ENCODE measurements at regions not wholly inside any gene's neighbourhood (a gene's known extent, or its start where the extent isn't known, plus 50 kb on each side); places are given as distances from the start of the nearest gene placed in this dataset.

GRCh38 chr18:44495151-44495550 is 185.5 kb upstream of the SETBP1 start:
- Histone ChIP-seq H3K9me3 (no peaks in the 10 kb centered on the region), H3K27ac (no peak overlapping the region), H3K4me3 (no peak overlapping the region), H3K36me3 (no peaks in the 10 kb centered on the region), H3K27me3 (no peaks in the 10 kb centered on the region), H3K4me1 (no peaks in the 10 kb centered on the region)
- intact Hi-C loops (cut with DNase I; ENCODE audit: low total_unique reads): no loop called here
- 88 to 93% (median 92%) methylated on average over 5 of the region's 5 CpGs for WGBS, 5 donors
- DNase-seq: no peak
- no peak for TF ChIP-seq POLR2A (IDR thresholded peaks at IDR 0.05)

- Histone ChIP-seq H3K9me3 (no peaks in the 10 kb centered on the region), H3K4me1 (no peaks in the 10 kb centered on the region), H3K36me3 (no peaks in the 10 kb centered on the region), H3K4me3 (no peak overlapping the region), H3K27ac (no peak overlapping the region), H3K27me3 (no peaks in the 10 kb centered on the region)
- DNase-seq: no peak
- 70 to 82% (median 76%) methylated on average over 3 of the region's 3 CpGs for whole genome bisulfite sequencing, 5 donors
- TF ChIP-seq EP300 (IDR thresholded peaks at IDR 0.05) (no peak), POLR2AphosphoS5 (IDR thresholded peaks at IDR 0.05) (no peak), POLR2A (IDR thresholded peaks at IDR 0.05) (no peak)
- TF ChIP-seq, protein P1, sequence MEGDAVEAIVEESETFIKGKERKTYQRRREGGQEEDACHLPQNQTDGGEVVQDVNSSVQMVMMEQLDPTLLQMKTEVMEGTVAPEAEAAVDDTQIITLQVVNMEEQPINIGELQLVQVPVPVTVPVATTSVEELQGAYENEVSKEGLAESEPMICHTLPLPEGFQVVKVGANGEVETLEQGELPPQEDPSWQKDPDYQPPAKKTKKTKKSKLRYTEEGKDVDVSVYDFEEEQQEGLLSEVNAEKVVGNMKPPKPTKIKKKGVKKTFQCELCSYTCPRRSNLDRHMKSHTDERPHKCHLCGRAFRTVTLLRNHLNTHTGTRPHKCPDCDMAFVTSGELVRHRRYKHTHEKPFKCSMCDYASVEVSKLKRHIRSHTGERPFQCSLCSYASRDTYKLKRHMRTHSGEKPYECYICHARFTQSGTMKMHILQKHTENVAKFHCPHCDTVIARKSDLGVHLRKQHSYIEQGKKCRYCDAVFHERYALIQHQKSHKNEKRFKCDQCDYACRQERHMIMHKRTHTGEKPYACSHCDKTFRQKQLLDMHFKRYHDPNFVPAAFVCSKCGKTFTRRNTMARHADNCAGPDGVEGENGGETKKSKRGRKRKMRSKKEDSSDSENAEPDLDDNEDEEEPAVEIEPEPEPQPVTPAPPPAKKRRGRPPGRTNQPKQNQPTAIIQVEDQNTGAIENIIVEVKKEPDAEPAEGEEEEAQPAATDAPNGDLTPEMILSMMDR (IDR thresholded peaks at IDR 0.05): no peak
- intact Hi-C loops (cut with DNase I; ENCODE audit: low total_unique reads): no loop called here
Measured at GRCh38 chr18:44497311-44497710, 183.4 kb upstream of the SETBP1 start.

- DNase-seq: peak in 1 of 2 donors; percentile 37
- Histone ChIP-seq H3K4me1 (no peaks in the 10 kb centered on the region), H3K27ac (no peak overlapping the region), H3K36me3 (no peaks in the 10 kb centered on the region), H3K27me3 (no peaks in the 10 kb centered on the region), H3K9me3 (no peaks in the 10 kb centered on the region), H3K4me3 (no peak overlapping the region)
- TF ChIP-seq POLR2AphosphoS5 (IDR thresholded peaks at IDR 0.05) (peak in 1 of 3 donors; percentile 18), POLR2A (IDR thresholded peaks at IDR 0.05) (no peak)
- WGBS, 5 donors: 69 to 89% (median 88%) methylated on average over 3 of the region's 3 CpGs
- intact Hi-C loops (cut with DNase I; ENCODE audit: low total_unique reads): no loop called here
Measured at GRCh38 chr18:44497757-44498490, 182.8 kb upstream of the SETBP1 start.

DNA sequence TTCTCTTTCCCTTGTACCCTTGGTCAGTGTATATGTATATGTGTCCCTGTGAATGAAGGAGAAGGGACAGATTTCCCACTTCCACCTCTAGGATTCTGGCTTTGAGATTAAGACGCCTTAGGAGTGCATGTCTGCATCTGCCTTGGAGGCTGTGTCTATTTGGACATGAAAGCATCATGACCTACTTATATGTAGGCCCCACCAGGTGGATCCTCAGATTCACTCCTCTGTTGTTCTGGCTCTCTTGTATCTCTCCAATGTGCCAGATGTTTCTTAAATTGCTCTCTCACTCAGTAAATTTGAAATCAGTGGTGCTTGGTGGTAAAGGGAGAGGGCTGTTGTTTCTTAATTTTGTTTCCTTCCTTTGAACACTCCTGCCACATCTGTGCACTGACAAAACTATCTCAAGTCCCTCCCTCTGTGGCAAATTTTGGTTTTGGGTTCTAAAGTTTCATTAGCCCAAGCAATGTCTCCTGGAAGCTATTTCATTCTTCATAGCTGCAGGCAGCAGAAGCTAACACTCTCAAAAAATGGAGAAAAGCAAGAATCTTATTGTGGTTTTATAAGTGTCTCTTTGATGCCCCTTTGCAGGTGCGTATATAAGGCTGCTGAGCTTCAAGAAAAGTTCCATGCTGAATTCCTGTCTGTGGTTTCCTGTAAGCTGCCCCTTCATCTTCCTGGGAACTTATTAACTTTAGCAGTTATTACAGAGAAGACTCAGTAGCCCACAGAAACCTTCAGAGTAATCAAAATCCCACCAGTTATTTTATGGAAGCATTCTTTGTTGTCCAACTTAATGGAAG is 179.7 kb upstream of the SETBP1 start:
- Histone ChIP-seq H3K27me3 (no peaks in the 10 kb centered on the region), H3K36me3 (no peaks in the 10 kb centered on the region), H3K9me3 (no peaks in the 10 kb centered on the region), H3K4me3 (no peak overlapping the region), H3K27ac (no peak overlapping the region), H3K4me1 (no peaks in the 10 kb centered on the region)
- no peak for DNase-seq
- intact Hi-C loops (cut with DNase I; ENCODE audit: low total_unique reads): no loop called here
- 70 to 80% (median 77%) methylated on average over 2 of the region's 2 CpGs for WGBS, 5 donors
- TF ChIP-seq, protein P1 (IDR thresholded peaks at IDR 0.05): no peak
- no peak for TF ChIP-seq POLR2A (IDR thresholded peaks at IDR 0.05)
- no peak for TF ChIP-seq POLR2AphosphoS5 (IDR thresholded peaks at IDR 0.05)
- TF ChIP-seq EP300 (IDR thresholded peaks at IDR 0.05): no peak

GRCh38 chr18:44502221-44502620 is 178.5 kb upstream of the SETBP1 start:
- H3K4me3 ChIP-seq: no peak overlapping the region
- no peak for DNase-seq
- no peak for TF ChIP-seq POLR2A (IDR thresholded peaks at IDR 0.05)
- H3K27me3 ChIP-seq: no peaks in the 10 kb centered on the region
- intact Hi-C loops (cut with DNase I; ENCODE audit: low total_unique reads): no loop called here
- 57 to 75% (median 68%) methylated on average over 1 of the region's 1 CpG for WGBS, 5 donors
- no peaks in the 10 kb centered on the region for H3K9me3 ChIP-seq
- H3K36me3 ChIP-seq: no peaks in the 10 kb centered on the region
- H3K27ac ChIP-seq: no peak overlapping the region
- no peaks in the 10 kb centered on the region for H3K4me1 ChIP-seq

- H3K4me1 ChIP-seq: no peaks in the 10 kb centered on the region
- TF ChIP-seq POLR2A (IDR thresholded peaks at IDR 0.05): no peak
- no peak for TF ChIP-seq POLR2AphosphoS5 (IDR thresholded peaks at IDR 0.05)
- no peak for TF ChIP-seq EP300 (IDR thresholded peaks at IDR 0.05)
- TF ChIP-seq, protein P1 (IDR thresholded peaks at IDR 0.05): no peak
- H3K4me3 ChIP-seq: no peak overlapping the region
- H3K27me3 ChIP-seq: no peaks in the 10 kb centered on the region
- DNase-seq: no peak
- H3K27ac ChIP-seq: no peak overlapping the region
- no peaks in the 10 kb centered on the region for H3K36me3 ChIP-seq
- intact Hi-C loops (cut with DNase I; ENCODE audit: low total_unique reads): no loop called here
- no peaks in the 10 kb centered on the region for H3K9me3 ChIP-seq
Measured at GRCh38 chr18:44502790-44503189, 177.9 kb upstream of the SETBP1 start.
